ENCODE measurements at regions not wholly inside any gene's neighbourhood (a gene's known extent, or its start where the extent isn't known, plus 50 kb on each side); places are given as distances from the start of the nearest gene placed in this dataset.
"Not testable (repeated sequence)": the region's sequence is repeated elsewhere in the genome, so short reads cannot be mapped to it uniquely, and the experiment has no call there.

DNA sequence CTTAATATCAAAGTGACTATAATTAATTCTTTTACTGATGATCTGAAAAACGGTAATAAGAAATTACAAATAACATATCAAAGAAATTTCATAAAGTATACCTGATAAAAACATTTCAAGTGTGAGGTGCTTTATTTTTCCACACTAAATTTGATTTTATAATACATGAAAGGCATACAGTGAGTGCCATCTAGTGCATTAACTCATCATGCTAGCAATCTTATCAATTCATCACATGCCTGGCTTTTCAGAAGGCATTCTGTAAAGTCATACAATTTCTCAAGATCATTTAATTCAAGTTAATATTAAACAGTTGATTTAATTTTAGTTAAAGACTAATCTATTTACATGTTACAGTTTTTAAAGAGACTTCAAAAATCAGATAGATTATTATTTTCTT, 1020.9 kb downstream of the GATA3 start:
- no peak for DNase-seq (ENCODE audit: low read depth in 2 of 2, low spot score in 1 of 2)

- DNase-seq (ENCODE audit: low read depth in 2 of 2, low spot score in 1 of 2): no peak
These were observed 1021.6 kb downstream of the GATA3 start for GRCh38 chr10:9076066-9076465.

DNA sequence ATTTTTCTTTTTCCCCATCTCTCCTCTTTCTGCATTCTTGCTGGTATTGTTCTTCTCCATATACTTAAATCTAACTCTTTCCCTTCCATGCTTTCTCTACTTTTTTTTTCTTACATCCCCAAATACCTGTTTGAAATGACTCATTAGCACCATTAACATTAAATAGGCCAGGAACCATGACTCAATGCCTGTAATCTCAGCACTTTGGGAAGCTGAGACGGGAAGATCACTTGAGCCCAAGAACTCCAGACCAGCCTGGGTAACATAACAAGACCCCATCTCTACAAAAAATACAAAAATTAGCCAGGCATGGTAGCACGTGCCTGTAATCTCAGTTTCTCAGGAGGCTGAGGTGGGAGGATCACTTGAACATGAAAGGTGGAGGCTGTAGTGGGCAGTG, 1026.8 kb downstream of the GATA3 start:
- no peak for DNase-seq (ENCODE audit: low read depth in 2 of 2, low spot score in 1 of 2)

- DNase-seq (ENCODE audit: low read depth in 2 of 2, low spot score in 1 of 2): no peak
These were observed 1027.5 kb downstream of the GATA3 start for GRCh38 chr10:9081961-9082360.

- no peak for DNase-seq (ENCODE audit: low read depth in 2 of 2, low spot score in 1 of 2)
These were observed 1037.1 kb downstream of the GATA3 start for GRCh38 chr10:9091530-9092093.

- DNase-seq (ENCODE audit: low read depth in 2 of 2, low spot score in 1 of 2): no peak
These were observed 1041.8 kb downstream of the GATA3 start for GRCh38 chr10:9096288-9096687.

GRCh38 chr10:9097206-9097990, 1042.9 kb downstream of the GATA3 start:
- no peak for DNase-seq (ENCODE audit: low read depth in 2 of 2, low spot score in 1 of 2)

GRCh38 chr10:9097991-9098306, 1043.5 kb downstream of the GATA3 start:
- DNase-seq (ENCODE audit: low read depth in 2 of 2, low spot score in 1 of 2): no peak

- DNase-seq (ENCODE audit: low read depth in 2 of 2, low spot score in 1 of 2): no peak
These were observed 1047.5 kb downstream of the GATA3 start for GRCh38 chr10:9102026-9102425.

- DNase-seq (ENCODE audit: low read depth in 2 of 2, low spot score in 1 of 2): no peak
These were observed 1048.8 kb downstream of the GATA3 start for GRCh38 chr10:9103301-9103700.

- DNase-seq (ENCODE audit: low read depth in 2 of 2, low spot score in 1 of 2): no peak
These were observed 1057.5 kb downstream of the GATA3 start for GRCh38 chr10:9111976-9112375.

- DNase-seq (ENCODE audit: low read depth in 2 of 2, low spot score in 1 of 2): no peak
These were observed 1072.2 kb downstream of the GATA3 start for GRCh38 chr10:9126728-9127127.

DNA sequence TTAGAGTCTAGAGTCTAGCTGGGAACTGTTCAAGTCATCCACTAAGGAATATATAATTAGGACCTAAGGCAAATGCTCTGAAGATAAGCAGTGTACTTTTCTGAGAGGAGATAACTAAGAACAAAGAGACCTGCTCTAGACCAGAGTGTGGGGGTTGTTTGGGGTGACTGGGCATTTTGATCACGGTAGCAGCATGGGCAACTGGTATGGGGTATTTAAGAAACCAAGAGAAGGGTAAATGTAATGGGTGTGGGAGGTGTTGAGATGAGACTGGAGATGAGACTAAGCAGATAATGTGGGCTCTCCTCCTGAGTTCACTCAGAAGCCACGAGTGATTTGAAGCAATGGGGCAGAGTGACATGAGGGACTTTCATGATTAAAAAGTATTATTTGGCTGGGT, 1082.9 kb downstream of the GATA3 start:
- no peak for DNase-seq (ENCODE audit: low read depth in 2 of 2, low spot score in 1 of 2)

GRCh38 chr10:9138829-9139228, 1084.3 kb downstream of the GATA3 start:
- DNase-seq (ENCODE audit: low read depth in 2 of 2, low spot score in 1 of 2): not testable (repeated sequence)

DNA sequence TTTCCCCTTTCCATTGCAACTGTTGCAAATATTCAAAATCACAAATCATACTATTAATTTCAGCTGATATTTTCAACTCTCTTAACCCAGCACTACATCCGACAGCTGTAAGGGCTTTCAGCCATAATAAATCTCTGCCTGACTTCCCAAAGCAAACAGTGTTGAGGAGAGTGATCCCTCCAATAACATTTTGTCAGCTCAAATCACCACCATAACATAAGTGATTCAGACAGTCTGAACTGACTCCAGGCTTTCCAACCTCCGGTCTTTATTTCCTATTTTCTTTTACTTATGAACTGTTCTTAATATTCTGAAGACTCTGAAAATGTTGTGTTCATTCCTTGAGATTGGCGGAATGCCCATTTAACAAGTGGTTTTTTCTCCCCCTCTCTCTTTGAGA, 1085.9 kb downstream of the GATA3 start:
- DNase-seq (ENCODE audit: low read depth in 2 of 2, low spot score in 1 of 2): no peak

GRCh38 chr10:9147475-9147874, 1093.0 kb downstream of the GATA3 start:
- no peak for DNase-seq (ENCODE audit: low read depth in 2 of 2, low spot score in 1 of 2)

- no peak for DNase-seq (ENCODE audit: low read depth in 2 of 2, low spot score in 1 of 2)
These were observed 1094.6 kb downstream of the GATA3 start for GRCh38 chr10:9149134-9149533.

DNA sequence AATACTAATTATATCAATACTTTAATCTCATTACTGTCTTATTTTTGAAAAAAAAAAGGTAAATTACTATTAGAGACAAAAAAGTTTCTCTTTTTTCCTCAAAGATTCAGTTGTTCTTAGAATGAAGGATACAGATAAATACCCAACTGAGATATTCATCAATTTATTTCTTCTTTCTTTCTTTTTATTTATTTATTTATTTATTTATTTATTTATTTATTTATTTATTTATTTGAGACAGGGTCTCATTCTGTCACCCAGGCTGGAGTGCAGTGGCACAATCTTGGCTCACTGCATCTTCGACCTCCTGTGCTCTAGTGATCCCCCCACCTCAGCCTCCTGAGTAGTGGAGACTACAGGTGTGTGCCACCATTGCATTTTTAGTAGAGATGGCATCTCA, 1098.6 kb downstream of the GATA3 start:
- DNase-seq (ENCODE audit: low read depth in 2 of 2, low spot score in 1 of 2): not testable (repeated sequence)

GRCh38 chr10:9157656-9158055, 1103.2 kb downstream of the GATA3 start:
- no peak for DNase-seq (ENCODE audit: low read depth in 2 of 2, low spot score in 1 of 2)

DNA sequence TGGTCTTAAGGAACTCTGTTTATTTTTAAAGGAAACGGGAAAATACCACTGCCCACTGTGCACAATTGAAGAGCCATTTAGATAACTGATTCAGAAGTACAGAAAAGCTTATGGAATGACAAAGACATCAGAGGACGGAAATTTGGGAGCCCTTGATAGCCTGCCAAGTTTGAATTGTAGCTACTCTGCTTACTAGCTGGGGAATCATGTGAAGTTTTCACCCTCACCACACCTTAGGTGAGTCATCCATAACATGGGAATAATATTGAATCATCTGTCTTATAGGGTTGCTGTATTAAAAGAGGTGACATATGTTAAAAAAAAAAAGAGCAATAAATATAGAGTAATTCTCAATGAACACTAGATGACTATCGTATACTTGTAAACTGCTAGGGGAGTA, 1104.2 kb downstream of the GATA3 start:
- DNase-seq (ENCODE audit: low read depth in 2 of 2, low spot score in 1 of 2): no peak

GRCh38 chr10:9160275-9160674, 1105.8 kb downstream of the GATA3 start:
- no peak for DNase-seq (ENCODE audit: low read depth in 2 of 2, low spot score in 1 of 2)

DNA sequence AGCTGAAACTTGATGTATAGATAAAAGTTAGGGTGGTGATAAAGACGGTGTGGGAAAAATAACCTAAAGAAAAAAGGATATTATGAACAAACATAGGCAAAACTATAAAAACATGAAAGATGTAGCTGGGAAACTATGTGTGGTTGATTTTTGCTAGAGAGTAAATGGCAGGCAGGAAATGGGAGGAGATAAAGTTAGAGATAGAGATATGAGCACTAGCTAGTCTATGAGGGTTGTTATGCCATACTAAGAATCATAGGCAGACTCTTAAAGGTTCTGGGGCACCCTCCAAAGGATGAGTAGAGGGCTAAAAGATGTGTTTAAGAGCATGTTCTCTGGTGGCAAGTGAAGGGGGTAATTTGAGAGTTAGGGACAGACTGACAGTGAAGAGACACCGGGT, 1109.2 kb downstream of the GATA3 start:
- DNase-seq (ENCODE audit: low read depth in 2 of 2, low spot score in 1 of 2): no peak

- no peak for DNase-seq (ENCODE audit: low read depth in 2 of 2, low spot score in 1 of 2)
These were observed 1112.3 kb downstream of the GATA3 start for GRCh38 chr10:9166770-9167169.
